GM12874 (cell line): ENCODE measurements at regions not wholly inside any gene's neighbourhood (a gene's known extent, or its start where the extent isn't known, plus 50 kb on each side); places are given as distances from the start of the nearest gene placed in this dataset.

Source experiments
- CTCF ChIP-seq: IDR thresholded peaks from 2 replicates; pipeline ENCODE4 v1.5.1; 2011; ENCODE audit warnings: low read depth, mild to moderate bottlenecking, control low read depth, low read length, moderate library complexity; ENCODE audit not compliant: insufficient read depth

DNA sequence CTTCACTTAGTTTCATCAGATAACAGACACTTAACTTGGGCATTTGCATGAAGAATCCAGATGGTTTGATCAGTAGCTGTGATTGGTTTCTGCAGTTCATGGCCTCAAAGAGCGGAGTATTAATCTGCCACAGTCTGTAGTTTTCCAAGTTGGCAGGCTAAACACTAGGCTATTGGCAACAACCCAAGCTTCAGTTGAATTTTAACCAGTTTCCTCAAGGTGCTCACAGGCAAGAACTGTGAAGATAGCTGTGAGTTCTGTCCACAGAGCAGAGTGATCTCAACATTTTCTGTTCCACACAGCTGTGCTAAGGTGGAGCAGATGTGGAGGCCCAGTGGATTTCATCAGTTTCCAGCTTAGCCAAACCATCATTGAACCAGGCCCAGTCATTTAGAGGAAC, 469.5 kb upstream of the LINC00305 start:
- TF ChIP-seq CTCF: no peak

DNA sequence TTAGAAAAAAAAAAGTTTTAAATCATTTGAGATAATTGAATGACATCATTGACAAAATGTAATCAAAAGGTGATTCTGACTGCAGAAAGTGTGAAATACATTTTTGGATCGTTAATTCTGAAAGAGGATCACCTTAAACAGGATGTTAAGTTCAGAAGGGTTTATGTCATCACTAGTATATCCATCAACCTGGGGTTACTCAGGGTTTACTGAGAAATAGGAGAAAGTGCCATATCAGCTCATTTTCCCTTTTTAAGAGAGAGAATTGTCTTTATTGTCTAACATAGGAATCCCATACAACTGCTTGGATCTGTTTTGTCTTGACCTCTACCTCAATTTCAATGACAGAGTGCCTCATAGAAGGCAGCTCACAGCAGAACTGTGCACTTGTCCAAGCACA, 466.1 kb upstream of the LINC00305 start:
- no peak for TF ChIP-seq CTCF

DNA sequence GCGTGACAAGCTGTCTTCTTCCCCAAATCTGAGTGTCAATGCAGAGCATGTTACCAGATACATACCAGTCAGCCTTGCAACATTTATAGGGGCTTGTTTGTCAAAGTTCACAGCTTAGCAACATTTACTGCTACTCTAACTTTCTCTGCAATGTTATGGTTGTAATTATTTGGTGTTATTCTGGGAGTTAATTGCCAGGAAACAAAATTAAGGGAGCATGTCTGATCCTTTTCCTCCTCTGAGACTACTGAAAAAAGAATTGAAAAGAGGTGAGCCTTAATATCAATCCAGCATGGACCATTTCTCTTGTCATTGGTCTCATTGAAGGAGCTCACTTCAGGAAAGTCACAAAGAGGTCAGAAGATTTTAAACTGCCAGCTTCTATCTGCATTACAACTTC, 465.6 kb upstream of the LINC00305 start:
- no peak for TF ChIP-seq CTCF

- no peak for TF ChIP-seq CTCF
Measured at GRCh38 chr18:64592246-64592645, 443.4 kb upstream of the LINC00305 start.

DNA sequence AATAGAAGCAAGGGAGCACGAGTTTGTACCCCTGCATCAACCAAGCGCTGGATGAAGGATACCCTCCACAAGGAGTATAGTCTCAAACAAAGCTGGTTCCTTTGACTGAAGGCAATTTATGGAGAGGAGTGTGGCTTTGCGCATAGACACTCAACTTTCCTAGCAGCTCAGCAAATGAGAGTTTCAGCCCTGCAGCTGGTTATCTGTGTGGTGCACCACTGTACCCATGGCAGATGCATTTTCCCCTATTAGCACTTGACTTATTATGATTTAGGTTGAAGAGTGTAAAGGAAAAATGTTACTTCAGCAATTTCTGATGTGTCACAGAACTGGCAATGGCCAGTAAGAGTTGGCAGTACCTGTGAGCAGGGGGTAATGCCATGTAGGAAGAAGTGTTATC, 440.1 kb upstream of the LINC00305 start:
- no peak for TF ChIP-seq CTCF

DNA sequence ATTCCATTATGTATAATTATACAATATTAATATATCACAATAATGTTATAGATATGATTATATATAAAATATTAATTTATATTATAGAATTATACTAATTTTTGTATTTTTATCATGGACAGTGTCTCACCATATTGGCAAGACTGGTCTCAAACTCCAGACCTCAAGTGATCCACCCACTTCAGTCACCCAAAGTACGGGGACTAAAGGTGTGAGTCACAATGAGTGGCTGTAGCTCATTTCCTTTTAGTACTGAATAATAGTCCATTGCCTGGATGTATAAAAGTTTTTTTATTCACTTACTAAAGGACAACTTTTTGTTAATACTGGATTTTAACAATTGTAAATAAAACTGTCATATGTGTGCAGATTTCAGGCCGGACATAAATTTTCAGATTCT, 417.6 kb upstream of the LINC00305 start:
- TF ChIP-seq CTCF: no peak

DNA sequence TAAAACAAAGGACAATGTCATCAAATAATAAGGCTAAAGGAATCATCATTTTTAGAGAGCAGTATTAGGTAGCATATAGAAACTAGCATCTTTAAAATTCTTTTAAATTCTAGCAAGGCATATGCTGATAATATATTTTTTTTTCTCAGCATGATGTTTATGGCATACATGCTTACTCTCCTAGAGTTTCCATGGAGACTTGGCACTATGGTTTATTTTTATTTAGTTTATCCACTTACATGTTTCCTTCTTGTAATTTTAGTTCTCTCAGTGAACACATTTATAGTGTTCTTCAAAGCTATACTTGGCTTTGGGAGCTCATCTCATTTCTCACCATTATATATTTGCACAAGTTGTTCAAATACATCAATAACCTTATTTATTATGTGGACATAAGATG, 413.8 kb upstream of the LINC00305 start:
- TF ChIP-seq CTCF: no peak

GRCh38 chr18:64546451-64546850, 397.6 kb upstream of the LINC00305 start:
- no peak for TF ChIP-seq CTCF
